HepG2 (cell line): ENCODE measurements at regions not wholly inside any gene's neighbourhood (a gene's known extent, or its start where the extent isn't known, plus 50 kb on each side); places are given as distances from the start of the nearest gene placed in this dataset.

ENCODE experiments used
- ATAC-seq: fragments of 200-7000 bp; cut with Tn5 transposase; 3 replicates; pipeline ENCODE4 v1.9.1; 2020; ENCODE audit warnings: mild to moderate bottlenecking, moderate library complexity
- BruUV-seq: library from RNA; stranded (reverse); fragments of 400-500 nt; replicated peaks from 2 replicates; lab custom pipeline; 2021; lab: Mats Ljungman, UMichigan
- CTCF ChIA-PET: fragments of 300-600 bp; formaldehyde crosslinking; extraction: SDS; loops from one replicate; lab custom pipeline; 2021; ENCODE audit warnings: low total read pairs, inconsistent platforms, low intra/inter-chr PET ratio; lab: Yijun Ruan, JAX
- POLR2A ChIA-PET: fragments of 350-600 bp; sonication (Branson Sonifier 250); formaldehyde crosslinking; loops from one replicate; lab custom pipeline; 2020; ENCODE audit warnings: antibody characterized with exemption, inconsistent platforms; lab: Yijun Ruan, JAX
- DNase-seq: peaks from one replicate; pipeline ENCODE4 v3.0.0-alpha.2; 2015; ENCODE audit warnings: low spot score
- FAIRE-seq: peaks from 3 replicates; lab custom pipeline; 2011; peaks lifted over from hg19 to GRCh38; lab: Jason Lieb, UNC
- H2AFZ ChIP-seq: one replicate; pipeline ENCODE4 v1.6.1; 2011; ENCODE audit warnings: low read length, inconsistent platforms
- H3K27ac ChIP-seq: fragments of 300-600 bp; 3 replicates; pipeline ENCODE4 v1.8.0; 2011; ENCODE audit warnings: mixed run types, mild to moderate bottlenecking, mixed read lengths, low read length, inconsistent platforms; ENCODE audit not compliant: insufficient read depth; ENCODE audit errors: extremely low read length
- H3K27me3 ChIP-seq, 2 experiments: fragments of 200-600 bp in 1 of 2; 2 replicates in 1 of 2; 3 replicates in 1 of 2; pipeline versions ENCODE4 v1.6.0 to v1.8.0; 2011; ENCODE audit warnings: low read length in 2 of 2, mild to moderate bottlenecking in 2 of 2, moderate library complexity in 2 of 2, inconsistent platforms in 1 of 2; ENCODE audit not compliant: insufficient read depth in 2 of 2, control insufficient read depth in 1 of 2
- H3K36me3 ChIP-seq, 2 experiments: fragments of 200-600 bp in 1 of 2; replicated peaks in 1 of 2; 2 replicates in 1 of 2; 3 replicates in 1 of 2; pipeline versions ENCODE4 v1.5.1 to v1.8.0; 2011; ENCODE audit warnings: low read length in 2 of 2, inconsistent platforms in 1 of 2; ENCODE audit not compliant: insufficient read depth in 2 of 2, control insufficient read depth in 1 of 2
- H3K4me1 ChIP-seq: 2 replicates; pipeline ENCODE4 v1.5.1; 2012; ENCODE audit warnings: low read length, inconsistent platforms; ENCODE audit not compliant: insufficient read depth
- H3K4me2 ChIP-seq: 2 replicates; pipeline ENCODE4 v1.6.0; 2011; ENCODE audit warnings: low read depth, low read length, inconsistent platforms
- H3K4me3 ChIP-seq, 3 experiments: fragments of 200-600 bp in 1 of 3; sonication (generic), shearing (Covaris generic) in 1 of 3; replicated peaks in 1 of 3; 2 replicates each; pipeline ENCODE4 v1.5.1; 2011 to 2016; ENCODE audit warnings: low read length in 3 of 3, inconsistent platforms in 2 of 3, low read depth in 2 of 3, mild to moderate bottlenecking in 2 of 3, control low read depth in 1 of 3, mixed read lengths in 1 of 3; ENCODE audit not compliant: insufficient read depth in 1 of 3
- H3K79me2 ChIP-seq: one replicate; pipeline ENCODE4 v1.6.1; 2011; ENCODE audit warnings: low read length, inconsistent platforms; ENCODE audit not compliant: insufficient read depth
- H3K9ac ChIP-seq: 2 replicates; pipeline ENCODE4 v1.6.0; 2011; ENCODE audit warnings: mild to moderate bottlenecking, low read depth, low read length, inconsistent platforms; ENCODE audit not compliant: insufficient read depth
- H3K9me3 ChIP-seq: 2 replicates; pipeline ENCODE4 v1.5.1; 2012; ENCODE audit warnings: mild to moderate bottlenecking, low read length
- H4K20me1 ChIP-seq: 2 replicates; pipeline ENCODE4 v1.6.0; 2011; ENCODE audit warnings: inconsistent platforms, mild to moderate bottlenecking, low read length, moderate library complexity; ENCODE audit not compliant: insufficient read depth
- HDAC1 ChIP-seq: sonication (generic); formaldehyde crosslinking; IDR thresholded peaks from 2 replicates; pipeline ENCODE4 v1.5.1; 2020; ENCODE audit warnings: mild to moderate bottlenecking, missing genetic modification reagents
- KLF13 ChIP-seq: sonication (generic); formaldehyde crosslinking; IDR thresholded peaks from 2 replicates; pipeline ENCODE4 v1.4.0; 2020; ENCODE audit warnings: mild to moderate bottlenecking, missing genetic modification reagents
- NFIC ChIP-seq: IDR thresholded peaks from 2 replicates; pipeline ENCODE4 v1.6.1; 2012; ENCODE audit warnings: mild to moderate bottlenecking, low read length, inconsistent platforms
- RORA ChIP-seq: sonication (generic); formaldehyde crosslinking; IDR thresholded peaks from 2 replicates; pipeline ENCODE4 v1.5.0; 2020; ENCODE audit warnings: mild to moderate bottlenecking, missing genetic modification reagents, moderate library complexity
- ZFP36L1 ChIP-seq: sonication (generic); formaldehyde crosslinking; IDR thresholded peaks from 2 replicates; pipeline ENCODE4 v1.8.0; 2022; ENCODE audit warnings: mild to moderate bottlenecking, missing genetic modification reagents, moderate library complexity
- ZNF205 ChIP-seq: IDR thresholded peaks from 2 replicates; pipeline ENCODE4 v1.6.1; 2018; ENCODE audit warnings: missing biosample characterization, missing genetic modification reagents
- ZNF264 ChIP-seq: sonication (generic); formaldehyde crosslinking; IDR thresholded peaks from 2 replicates; pipeline ENCODE4 v1.4.0; 2020; ENCODE audit warnings: missing genetic modification reagents
- WGBS: methylation state at CpG from one replicate; pipeline ENCODE4 v1.1.6; 2017; ENCODE audit warnings: low lambda C conversion rate; 5-methylcytosine and 5-hydroxymethylcytosine counted together
- in situ Hi-C: cut with HindIII; loops from 2 replicates; pipeline ENCODE4 v1.10.0; 2017; ENCODE audit warnings: low pct_unique_long_range_greater_than_20kb; ENCODE audit not compliant: extremely low pct_ligation_motif_present
- intact Hi-C: fragments of 100-400 bp; cut with micrococcal nuclease; formaldehyde crosslinking; loops from one replicate; pipeline ENCODE4 v1.10.0; 2022; ENCODE audit not compliant: unreplicated experiment
- TF ChIP-seq, protein P1 (sequence below): sonication (generic); formaldehyde crosslinking; IDR thresholded peaks from 2 replicates; pipeline ENCODE4 v1.8.0; 2022; ENCODE audit warnings: mild to moderate bottlenecking, missing genetic modification reagents, borderline replicate concordance
- TF ChIP-seq, protein P2 (sequence below): sonication (generic); formaldehyde crosslinking; IDR thresholded peaks from 2 replicates; pipeline ENCODE4 v1.4.0; 2020; ENCODE audit warnings: missing genetic modification reagents, borderline replicate concordance
- TF ChIP-seq, protein P3 (sequence below): sonication (generic); formaldehyde crosslinking; IDR thresholded peaks from 2 replicates; pipeline ENCODE4 v1.5.0; 2020; ENCODE audit warnings: missing genetic modification reagents

DNA sequence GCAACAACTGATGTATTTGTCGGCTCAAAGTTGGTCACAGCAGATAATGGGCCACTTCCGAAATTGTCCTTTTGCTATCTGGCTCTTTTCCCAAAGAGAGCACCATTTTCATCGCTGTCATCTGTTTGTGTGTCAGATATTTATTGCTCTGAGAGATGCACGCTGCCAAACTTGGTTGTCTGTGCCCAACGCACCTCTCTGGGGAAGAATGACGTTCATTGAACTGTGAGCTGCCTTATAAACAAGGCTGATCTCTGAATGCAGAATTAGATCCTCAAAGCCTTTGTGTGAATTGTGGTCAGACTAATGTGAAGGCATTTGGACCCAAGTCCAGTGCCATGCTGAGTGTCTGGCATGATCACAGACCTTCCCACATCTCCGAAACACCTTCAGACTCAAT lies 174.7 kb upstream of the LYZL1 start:
- ATAC-seq (no peak), FAIRE-seq (no peak), DNase-seq (no peak)
- Histone ChIP-seq H2AFZ (no peak overlapping the region), H3K27ac (no peak overlapping the region), H4K20me1 (no peaks in the 10 kb centered on the region), H3K27me3 (peaks cover 0 to 2% of the 10 kb centered on the region in 2 experiments; a peak in 2 of 5 replicates), H3K4me2 (no peak overlapping the region), H3K4me3 (no peak overlapping the region), H3K9me3 (peaks cover 10% of the 10 kb centered on the region), H3K9ac (no peak overlapping the region), H3K4me1 (peaks cover 21% of the 10 kb centered on the region), H3K79me2 (no peaks in the 10 kb centered on the region), H3K36me3 (no peaks in the 10 kb centered on the region)
- POLR2A ChIA-PET, result no interaction called here
- BruUV-seq, result no TSS peak
- CTCF ChIA-PET, result no interaction called here
- WGBS, result 45% methylated on average over 7 of the region's 7 CpGs
- intact Hi-C loops, result no loop called here
- in situ Hi-C loops, result no loop called here
- no peak for TF ChIP-seq RORA (CRISPR knock-in tag)
- no peak for TF ChIP-seq ZNF264 (CRISPR knock-in tag)
- no peak for TF ChIP-seq ZNF205 (CRISPR knock-in tag)
- TF ChIP-seq, protein P1, sequence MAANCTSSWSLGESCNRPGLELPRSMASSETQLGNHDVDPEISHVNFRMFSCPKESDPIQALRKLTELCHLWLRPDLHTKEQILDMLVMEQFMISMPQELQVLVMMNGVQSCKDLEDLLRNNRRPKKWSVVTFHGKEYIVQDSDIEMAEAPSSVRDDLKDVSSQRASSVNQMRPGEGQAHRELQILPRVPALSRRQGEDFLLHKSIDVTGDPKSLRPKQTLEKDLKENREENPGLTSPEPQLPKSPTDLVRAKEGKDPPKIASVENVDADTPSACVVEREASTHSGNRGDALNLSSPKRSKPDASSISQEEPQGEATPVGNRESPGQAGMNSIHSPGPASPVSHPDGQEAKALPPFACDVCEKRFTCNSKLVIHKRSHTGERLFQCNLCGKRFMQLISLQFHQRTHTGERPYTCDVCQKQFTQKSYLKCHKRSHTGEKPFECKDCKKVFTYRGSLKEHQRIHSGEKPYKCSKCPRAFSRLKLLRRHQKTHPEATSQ (CRISPR knock-in tag), result no peak
- TF ChIP-seq ZFP36L1 (CRISPR knock-in tag), result no peak
- no peak for TF ChIP-seq HDAC1 (CRISPR knock-in tag)
- no peak for TF ChIP-seq NFIC
- TF ChIP-seq, protein P2, sequence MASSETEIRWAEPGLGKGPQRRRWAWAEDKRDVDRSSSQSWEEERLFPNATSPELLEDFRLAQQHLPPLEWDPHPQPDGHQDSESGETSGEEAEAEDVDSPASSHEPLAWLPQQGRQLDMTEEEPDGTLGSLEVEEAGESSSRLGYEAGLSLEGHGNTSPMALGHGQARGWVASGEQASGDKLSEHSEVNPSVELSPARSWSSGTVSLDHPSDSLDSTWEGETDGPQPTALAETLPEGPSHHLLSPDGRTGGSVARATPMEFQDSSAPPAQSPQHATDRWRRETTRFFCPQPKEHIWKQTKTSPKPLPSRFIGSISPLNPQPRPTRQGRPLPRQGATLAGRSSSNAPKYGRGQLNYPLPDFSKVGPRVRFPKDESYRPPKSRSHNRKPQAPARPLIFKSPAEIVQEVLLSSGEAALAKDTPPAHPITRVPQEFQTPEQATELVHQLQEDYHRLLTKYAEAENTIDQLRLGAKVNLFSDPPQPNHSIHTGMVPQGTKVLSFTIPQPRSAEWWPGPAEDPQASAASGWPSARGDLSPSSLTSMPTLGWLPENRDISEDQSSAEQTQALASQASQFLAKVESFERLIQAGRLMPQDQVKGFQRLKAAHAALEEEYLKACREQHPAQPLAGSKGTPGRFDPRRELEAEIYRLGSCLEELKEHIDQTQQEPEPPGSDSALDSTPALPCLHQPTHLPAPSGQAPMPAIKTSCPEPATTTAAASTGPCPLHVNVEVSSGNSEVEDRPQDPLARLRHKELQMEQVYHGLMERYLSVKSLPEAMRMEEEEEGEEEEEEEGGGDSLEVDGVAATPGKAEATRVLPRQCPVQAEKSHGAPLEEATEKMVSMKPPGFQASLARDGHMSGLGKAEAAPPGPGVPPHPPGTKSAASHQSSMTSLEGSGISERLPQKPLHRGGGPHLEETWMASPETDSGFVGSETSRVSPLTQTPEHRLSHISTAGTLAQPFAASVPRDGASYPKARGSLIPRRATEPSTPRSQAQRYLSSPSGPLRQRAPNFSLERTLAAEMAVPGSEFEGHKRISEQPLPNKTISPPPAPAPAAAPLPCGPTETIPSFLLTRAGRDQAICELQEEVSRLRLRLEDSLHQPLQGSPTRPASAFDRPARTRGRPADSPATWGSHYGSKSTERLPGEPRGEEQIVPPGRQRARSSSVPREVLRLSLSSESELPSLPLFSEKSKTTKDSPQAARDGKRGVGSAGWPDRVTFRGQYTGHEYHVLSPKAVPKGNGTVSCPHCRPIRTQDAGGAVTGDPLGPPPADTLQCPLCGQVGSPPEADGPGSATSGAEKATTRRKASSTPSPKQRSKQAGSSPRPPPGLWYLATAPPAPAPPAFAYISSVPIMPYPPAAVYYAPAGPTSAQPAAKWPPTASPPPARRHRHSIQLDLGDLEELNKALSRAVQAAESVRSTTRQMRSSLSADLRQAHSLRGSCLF (CRISPR knock-in tag), result no peak
- TF ChIP-seq KLF13 (CRISPR knock-in tag), result no peak
- TF ChIP-seq, protein P3, sequence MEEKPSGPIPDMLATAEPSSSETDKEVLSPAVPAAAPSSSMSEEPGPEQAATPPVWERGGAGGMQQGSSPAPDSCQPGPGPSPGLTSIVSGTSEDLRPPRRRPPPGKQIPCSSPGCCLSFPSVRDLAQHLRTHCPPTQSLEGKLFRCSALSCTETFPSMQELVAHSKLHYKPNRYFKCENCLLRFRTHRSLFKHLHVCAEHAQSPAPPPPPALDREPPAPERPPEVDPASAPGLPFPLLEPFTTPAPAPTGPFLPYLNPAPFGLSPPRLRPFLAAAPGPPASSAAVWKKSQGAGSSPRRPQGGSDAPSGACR, result no peak
